ENCODE measurements at regions not wholly inside any gene's neighbourhood (a gene's known extent, or its start where the extent isn't known, plus 50 kb on each side); places are given as distances from the start of the nearest gene placed in this dataset.

GRCh38 chr3:168205451-168205850 lies 109.7 kb upstream of the GOLIM4 start:
- intact Hi-C loops (cut with micrococcal nuclease): no loop called here
- no TSS peak for BruUV-seq (replicated peaks)
- WGBS, 2 experiments (ENCODE audit: extremely low coverage in 2 of 2, insufficient read length in 1 of 2): 60% methylated on average over 1 of the region's 4 CpGs; no CpG with 5 or more reads in 1 of the 2 experiments

More at GRCh38 chr3:168205451-168205850, 109.7 kb upstream of the GOLIM4 start:
- no peak overlapping the region for H4K8ac ChIP-seq (ENCODE audit: low read depth in 2 of 2, low read length in 2 of 2)
- H2AK5ac ChIP-seq (ENCODE audit: low read depth, low read length): no peak overlapping the region
- H3K18ac ChIP-seq (ENCODE audit: low read depth, low read length): no peak overlapping the region
- no peak for DNase-seq
- H3K23ac ChIP-seq (ENCODE audit: low read depth, low read length): no peak overlapping the region
- no peak overlapping the region for H2AK9ac ChIP-seq (replicated peaks; ENCODE audit: low read depth, low read length, poor library complexity)
- no peaks in the 10 kb centered on the region for H3K79me1 ChIP-seq (ENCODE audit: low read depth in 1 of 2, low read length in 2 of 2)
- no peak overlapping the region for H3K4ac ChIP-seq (ENCODE audit: low read depth, low read length)
- H3K9me1 ChIP-seq (ENCODE audit: insufficient read depth, low read length): no peaks in the 10 kb centered on the region
- POLR2A ChIA-PET (ENCODE audit: unreplicated experiment): interaction anchor here (0.7 kb wide), 1 partner anchor 204 kb away, joined by 3 read pairs; no protein-coding TSS in a partner anchor
- H2BK15ac ChIP-seq (ENCODE audit: low read depth, low read length): no peak overlapping the region
- no peak overlapping the region for H3K9ac ChIP-seq (ENCODE audit: low read depth, low read length)
- no peak overlapping the region for H3K27ac ChIP-seq (ENCODE audit: insufficient read depth, low read length)
- no peaks in the 10 kb centered on the region for H3K9me3 ChIP-seq (ENCODE audit: control insufficient read depth, insufficient read depth, low read length)
- no peak for ATAC-seq (ENCODE audit: low read depth)
- H2AFZ ChIP-seq (replicated peaks; ENCODE audit: low read length, poor library complexity): no peak overlapping the region
- H4K20me1 ChIP-seq (ENCODE audit: insufficient read depth, low read length): no peaks in the 10 kb centered on the region
- no peak overlapping the region for H3K4me3 ChIP-seq (ENCODE audit: insufficient read depth, low read depth, low read length)
- no peak for TF ChIP-seq NFE2L2 (IDR thresholded peaks at IDR 0.05; ENCODE audit: low read depth, low read length)
- TF ChIP-seq FOS (IDR thresholded peaks at IDR 0.05; ENCODE audit: low read depth, low read length): no peak
- H2BK20ac ChIP-seq (ENCODE audit: low read depth, low read length): no peak overlapping the region
- no peak overlapping the region for H3K4me2 ChIP-seq (ENCODE audit: low read depth, low read length)
- H4K91ac ChIP-seq (ENCODE audit: insufficient read depth, low read depth, low read length): no peak overlapping the region
- peaks cover 2% of the 10 kb centered on the region; the same call in 1 of the 2 replicates for H3K27me3 ChIP-seq (ENCODE audit: control insufficient read depth, insufficient read depth, low read length)
- H2BK5ac ChIP-seq (ENCODE audit: low read depth, low read length, poor library complexity, severe bottlenecking): no peak overlapping the region
- H4K5ac ChIP-seq (ENCODE audit: low read depth, low read length): no peak overlapping the region
- H2BK120ac ChIP-seq (ENCODE audit: low read depth, low read length): no peak overlapping the region
- in situ Hi-C loops (cut with MboI; ENCODE audit: low sequenced_read_pairs): no loop called here
- no peak overlapping the region for H3K14ac ChIP-seq (replicated peaks; ENCODE audit: low read depth, low read length)
- dilution Hi-C loops (cut with HindIII; ENCODE audit: low sequenced_read_pairs, unreplicated experiment): no loop called here
- no peaks in the 10 kb centered on the region for H3K36me3 ChIP-seq (ENCODE audit: control insufficient read depth, insufficient read depth, low read length)
- no peak overlapping the region for H3K56ac ChIP-seq (ENCODE audit: extremely low read depth, insufficient read depth, low read length)
- H3K4me1 ChIP-seq (ENCODE audit: control insufficient read depth, insufficient read depth, low read length): no peaks in the 10 kb centered on the region
- CTCF ChIA-PET: no interaction called here
